GM20000 (cell line): ENCODE measurements at regions not wholly inside any gene's neighbourhood (a gene's known extent, or its start where the extent isn't known, plus 50 kb on each side); places are given as distances from the start of the nearest gene placed in this dataset.

Experiments
- DNase-seq: peaks from one replicate; pipeline ENCODE4 v3.0.0; 2012; ENCODE audit warnings: low spot score
- TF ChIP-seq, protein P1 (sequence below): IDR thresholded peaks from 2 replicates; pipeline ENCODE4 v1.5.1; 2012; ENCODE audit warnings: mild to moderate bottlenecking, control low read depth; ENCODE audit errors: extremely low read depth, missing control alignments

DNA sequence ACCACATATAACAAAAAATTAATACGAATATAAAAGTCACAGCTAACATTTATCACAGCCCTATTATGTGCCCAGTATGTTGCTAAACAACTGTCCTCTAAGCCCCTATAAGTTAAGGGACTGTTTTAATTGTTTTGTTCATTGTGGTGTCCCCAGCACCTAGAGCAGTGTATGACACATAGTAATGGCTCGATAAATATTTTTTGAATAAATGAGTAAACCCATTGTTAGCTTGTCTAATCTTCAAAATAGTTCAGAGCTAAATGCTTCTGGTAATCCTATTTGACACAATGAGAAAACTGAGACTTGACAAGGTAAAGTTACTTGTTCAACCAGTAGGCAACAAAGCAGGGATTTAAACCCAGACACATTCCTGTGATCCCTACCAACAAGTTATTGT lies 78.4 kb upstream of the NEUROD6 start:
- TF ChIP-seq, protein P1, sequence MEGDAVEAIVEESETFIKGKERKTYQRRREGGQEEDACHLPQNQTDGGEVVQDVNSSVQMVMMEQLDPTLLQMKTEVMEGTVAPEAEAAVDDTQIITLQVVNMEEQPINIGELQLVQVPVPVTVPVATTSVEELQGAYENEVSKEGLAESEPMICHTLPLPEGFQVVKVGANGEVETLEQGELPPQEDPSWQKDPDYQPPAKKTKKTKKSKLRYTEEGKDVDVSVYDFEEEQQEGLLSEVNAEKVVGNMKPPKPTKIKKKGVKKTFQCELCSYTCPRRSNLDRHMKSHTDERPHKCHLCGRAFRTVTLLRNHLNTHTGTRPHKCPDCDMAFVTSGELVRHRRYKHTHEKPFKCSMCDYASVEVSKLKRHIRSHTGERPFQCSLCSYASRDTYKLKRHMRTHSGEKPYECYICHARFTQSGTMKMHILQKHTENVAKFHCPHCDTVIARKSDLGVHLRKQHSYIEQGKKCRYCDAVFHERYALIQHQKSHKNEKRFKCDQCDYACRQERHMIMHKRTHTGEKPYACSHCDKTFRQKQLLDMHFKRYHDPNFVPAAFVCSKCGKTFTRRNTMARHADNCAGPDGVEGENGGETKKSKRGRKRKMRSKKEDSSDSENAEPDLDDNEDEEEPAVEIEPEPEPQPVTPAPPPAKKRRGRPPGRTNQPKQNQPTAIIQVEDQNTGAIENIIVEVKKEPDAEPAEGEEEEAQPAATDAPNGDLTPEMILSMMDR, result no peak
- DNase-seq, result no peak

DNA sequence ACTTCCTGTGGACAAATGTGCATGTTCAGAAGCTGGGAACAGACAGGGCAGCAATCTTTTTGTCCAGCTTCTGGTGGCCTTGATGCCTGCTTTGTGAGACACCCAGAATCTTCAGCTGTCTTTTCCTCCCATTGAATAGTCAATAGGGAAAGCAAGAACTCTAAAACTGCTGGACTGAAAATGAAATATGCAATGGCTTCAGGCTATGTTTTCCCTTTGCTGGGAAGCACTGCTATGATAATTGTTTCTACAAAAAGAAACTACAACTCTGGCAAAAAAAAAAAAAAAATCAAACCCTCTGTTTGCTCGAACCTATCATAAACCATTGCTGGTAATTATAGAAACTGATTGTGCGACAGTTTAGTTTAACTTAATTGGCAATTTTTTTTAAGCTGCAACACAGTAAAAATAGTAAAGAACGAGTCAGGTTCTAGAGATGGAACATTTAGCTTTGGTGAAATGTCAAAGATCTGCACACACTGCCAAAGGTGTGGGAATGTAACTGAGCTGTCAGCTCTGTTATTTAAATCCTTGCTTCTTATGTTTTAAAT lies 79.1 kb upstream of the NEUROD6 start:
- TF ChIP-seq, protein P1, result no peak
- DNase-seq, result no peak

DNA sequence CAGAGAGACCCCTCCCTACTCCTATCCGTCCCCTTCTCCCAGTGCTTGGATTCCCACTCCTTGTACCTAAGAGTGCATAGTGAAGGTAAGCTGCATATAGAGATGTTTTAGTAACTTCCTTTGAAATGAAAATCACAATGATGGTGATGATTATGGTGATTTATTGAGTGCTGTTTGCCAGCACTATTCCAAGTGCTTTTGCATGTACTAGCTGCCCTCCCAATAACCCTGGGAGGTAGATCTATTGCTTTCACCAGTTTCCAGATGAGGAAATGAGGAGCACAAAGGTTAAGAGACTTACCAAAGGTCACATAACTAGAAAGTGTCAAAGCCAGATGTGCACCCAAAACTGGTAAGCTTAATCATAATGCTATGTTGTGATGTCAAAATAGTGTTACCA lies 80.4 kb upstream of the NEUROD6 start:
- TF ChIP-seq, protein P1, result no peak
- no peak for DNase-seq

DNA sequence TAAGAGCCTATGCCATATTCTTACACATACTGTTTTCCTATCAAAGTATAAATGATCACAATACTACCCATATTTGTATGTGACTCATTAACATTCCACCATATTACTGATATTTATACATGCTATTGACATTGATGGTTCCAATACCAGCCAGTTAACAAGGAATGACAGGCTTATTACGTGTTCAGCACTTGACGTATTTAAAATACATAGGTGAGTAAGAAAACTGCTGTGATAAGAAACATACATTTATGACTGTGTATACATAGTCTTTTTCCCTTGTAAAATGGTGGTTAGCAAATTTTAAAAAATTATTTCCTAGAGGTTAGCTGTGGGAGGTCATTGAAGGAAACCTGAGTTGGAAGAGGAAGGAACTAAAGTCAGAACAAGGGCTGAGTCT lies 81.1 kb upstream of the NEUROD6 start:
- DNase-seq, result no peak
- TF ChIP-seq, protein P1, result no peak

DNA sequence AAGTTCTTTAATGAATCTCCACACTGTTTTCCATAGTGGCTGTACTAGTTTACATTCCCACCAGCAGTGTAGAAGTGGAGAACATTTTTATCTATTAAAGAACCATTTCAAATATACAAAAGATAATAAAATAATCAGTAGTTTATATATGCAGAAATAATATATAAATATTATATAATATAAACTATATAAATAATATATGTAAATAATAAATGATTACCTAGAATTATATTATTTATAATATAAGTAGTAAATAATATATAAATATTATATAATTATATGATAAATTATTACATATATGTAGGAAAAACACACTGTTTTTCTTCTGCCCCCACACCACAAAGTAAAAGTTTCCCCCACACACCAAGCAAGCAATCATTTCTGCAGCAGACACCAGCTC lies 83.5 kb upstream of the NEUROD6 start:
- TF ChIP-seq, protein P1, result no peak
- DNase-seq, result no peak

DNA sequence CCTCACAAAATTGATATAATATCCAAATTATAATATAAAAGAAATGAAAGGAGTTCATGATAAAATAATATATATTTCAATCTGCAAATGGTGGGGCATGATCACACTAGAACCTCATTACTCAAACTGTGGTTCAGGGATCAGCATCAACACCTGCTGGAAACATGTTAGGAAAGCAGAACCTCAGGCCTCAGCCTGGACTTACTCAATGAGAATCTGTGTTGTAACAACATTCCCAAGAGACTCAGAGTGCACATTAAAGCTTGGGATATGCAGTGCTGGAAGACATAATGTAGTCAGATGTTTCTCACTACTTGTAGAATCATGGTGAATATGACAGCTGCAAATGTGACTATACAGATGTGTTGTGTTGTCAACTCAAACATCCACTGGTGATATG lies 81.7 kb upstream of the ITPRID1 start:
- TF ChIP-seq, protein P1, result no peak
- DNase-seq, result no peak

DNA sequence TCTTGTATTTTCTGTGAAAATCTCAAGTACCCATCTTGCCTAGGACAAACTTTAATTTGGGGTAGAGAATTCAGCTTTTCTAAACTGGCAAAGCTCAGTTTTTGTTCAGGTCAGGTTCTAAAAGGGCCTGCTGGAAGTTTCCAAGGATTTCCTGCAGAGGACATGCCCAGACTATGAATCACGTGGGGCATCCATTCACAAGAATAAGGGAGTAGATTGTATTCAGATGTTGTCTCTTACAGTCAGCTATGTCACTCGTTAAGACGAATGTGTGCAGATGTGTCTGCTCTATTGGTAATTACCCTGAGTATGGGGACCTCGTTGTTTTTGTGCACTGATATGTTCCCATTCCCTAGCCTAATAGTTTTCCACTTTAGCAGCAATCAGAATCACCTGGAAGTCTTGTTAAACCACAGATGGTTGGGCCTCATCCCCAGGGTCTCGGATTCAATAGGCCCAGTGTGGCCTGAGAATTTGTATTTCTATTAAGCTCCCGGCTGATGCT lies 81.0 kb upstream of the ITPRID1 start:
- DNase-seq, result no peak
- TF ChIP-seq, protein P1, result no peak
